HG02759 (cell line): ENCODE measurements at regions not wholly inside any gene's neighbourhood (a gene's known extent, or its start where the extent isn't known, plus 50 kb on each side); places are given as distances from the start of the nearest gene placed in this dataset.
"Not testable (repeated sequence)": the region's sequence is repeated elsewhere in the genome, so short reads cannot be mapped to it uniquely, and the experiment has no call there.

ENCODE experiments used
- ATAC-seq: cut with Tn5 transposase; IDR thresholded peaks from one replicate; pipeline ENCODE4 v1.9.1; 2021; ENCODE audit warnings: mild to moderate bottlenecking, moderate library complexity; ENCODE audit not compliant: unreplicated experiment

GRCh38 chr6:4725136-4725760, 51.0 kb upstream of the CDYL start:
- ATAC-seq = not testable (repeated sequence)

- not testable (repeated sequence) for ATAC-seq
Observed at GRCh38 chr6:4724727-4725126, 51.5 kb upstream of the CDYL start.

GRCh38 chr6:4723383-4723782, 52.8 kb upstream of the CDYL start:
- no peak for ATAC-seq

- not testable (repeated sequence) for ATAC-seq
Observed at GRCh38 chr6:4721368-4721767, 54.8 kb upstream of the CDYL start.

GRCh38 chr6:4719491-4719890, 56.7 kb upstream of the CDYL start:
- no peak for ATAC-seq

- ATAC-seq = no peak
Observed at GRCh38 chr6:4717856-4718255, 58.3 kb upstream of the CDYL start.

GRCh38 chr6:4717124-4717523, 59.1 kb upstream of the CDYL start:
- ATAC-seq = no peak

- no peak for ATAC-seq
Observed at GRCh38 chr6:4714961-4715501, 61.2 kb upstream of the CDYL start.

GRCh38 chr6:4712291-4712690, 63.9 kb upstream of the CDYL start:
- no peak for ATAC-seq

- ATAC-seq = no peak
Observed at GRCh38 chr6:4707011-4707410, 69.2 kb upstream of the CDYL start.

- no peak for ATAC-seq
Observed at GRCh38 chr6:4705809-4706208, 70.4 kb upstream of the CDYL start.

- no peak for ATAC-seq
Observed at GRCh38 chr6:4703382-4703781, 72.8 kb upstream of the CDYL start.

GRCh38 chr6:4698901-4699659, 77.1 kb upstream of the CDYL start:
- ATAC-seq = no peak

- no peak for ATAC-seq
Observed at GRCh38 chr6:4693173-4693970, 82.8 kb upstream of the CDYL start.

- ATAC-seq = no peak
Observed at GRCh38 chr6:4692664-4693063, 83.5 kb upstream of the CDYL start.

- no peak for ATAC-seq
Observed at GRCh38 chr6:4687989-4688947, 87.9 kb upstream of the CDYL start.

- no peak for ATAC-seq
Observed at GRCh38 chr6:4687656-4687988, 88.6 kb upstream of the CDYL start.

GRCh38 chr6:4682431-4683097, 93.6 kb upstream of the CDYL start:
- no peak for ATAC-seq

GRCh38 chr6:4678506-4679300, 97.5 kb upstream of the CDYL start:
- no peak for ATAC-seq
